ENCODE measurements at regions not wholly inside any gene's neighbourhood (a gene's known extent, or its start where the extent isn't known, plus 50 kb on each side); places are given as distances from the start of the nearest gene placed in this dataset.

GRCh38 chr18:21928925-21929324 is 188.3 kb downstream of the MIB1 start:
- no peak overlapping the region for H2AFZ ChIP-seq (ENCODE audit: low read depth)
- H3K4me1 ChIP-seq (ENCODE audit: low read depth, poor library complexity, severe bottlenecking): no peaks in the 10 kb centered on the region
- H3K79me2 ChIP-seq (ENCODE audit: insufficient read depth, low read depth): no peaks in the 10 kb centered on the region
- H3K4me3 ChIP-seq (IDR thresholded peaks at IDR 0.05; ENCODE audit: insufficient read depth, low read depth, low read length): no peak overlapping the region
- no peak overlapping the region for H3K27ac ChIP-seq
- no peaks in the 10 kb centered on the region for H3K27me3 ChIP-seq (ENCODE audit: insufficient read depth, low read depth)
- H3K9ac ChIP-seq: no peak overlapping the region
- H3K4me2 ChIP-seq: no peak overlapping the region
- no peaks in the 10 kb centered on the region for H3K36me3 ChIP-seq (ENCODE audit: insufficient read depth)
- no peaks in the 10 kb centered on the region for H4K20me1 ChIP-seq (ENCODE audit: insufficient read depth)
- TF ChIP-seq CTCF (conservative IDR thresholded peaks at IDR 0.05; ENCODE audit: low read depth, low read length): no peak

- no peak for TF ChIP-seq CTCF (conservative IDR thresholded peaks at IDR 0.05; ENCODE audit: low read depth, low read length)
- H3K4me3 ChIP-seq (IDR thresholded peaks at IDR 0.05; ENCODE audit: insufficient read depth, low read depth, low read length): no peak overlapping the region
- H3K4me2 ChIP-seq: no peak overlapping the region
- no peaks in the 10 kb centered on the region for H3K79me2 ChIP-seq (ENCODE audit: insufficient read depth, low read depth)
- no peaks in the 10 kb centered on the region for H3K36me3 ChIP-seq (ENCODE audit: insufficient read depth)
- H3K27me3 ChIP-seq (ENCODE audit: insufficient read depth, low read depth): no peaks in the 10 kb centered on the region
- no peak overlapping the region for H3K27ac ChIP-seq
- no peaks in the 10 kb centered on the region for H4K20me1 ChIP-seq (ENCODE audit: insufficient read depth)
- no peak overlapping the region for H2AFZ ChIP-seq (ENCODE audit: low read depth)
- H3K4me1 ChIP-seq (ENCODE audit: low read depth, poor library complexity, severe bottlenecking): no peaks in the 10 kb centered on the region
- no peak overlapping the region for H3K9ac ChIP-seq
Observed at GRCh38 chr18:21930177-21930576, 189.6 kb downstream of the MIB1 start.

GRCh38 chr18:21933931-21934765 is 193.6 kb downstream of the MIB1 start:
- no peaks in the 10 kb centered on the region for H4K20me1 ChIP-seq (ENCODE audit: insufficient read depth)
- H3K4me2 ChIP-seq: no peak overlapping the region
- H3K4me1 ChIP-seq (ENCODE audit: low read depth, poor library complexity, severe bottlenecking): no peaks in the 10 kb centered on the region
- no peaks in the 10 kb centered on the region for H3K36me3 ChIP-seq (ENCODE audit: insufficient read depth)
- no peak overlapping the region for H3K27ac ChIP-seq
- no peak for TF ChIP-seq CTCF (conservative IDR thresholded peaks at IDR 0.05; ENCODE audit: low read depth, low read length)
- no peak overlapping the region for H2AFZ ChIP-seq (ENCODE audit: low read depth)
- no peak overlapping the region for H3K9ac ChIP-seq
- no peak overlapping the region for H3K4me3 ChIP-seq (IDR thresholded peaks at IDR 0.05; ENCODE audit: insufficient read depth, low read depth, low read length)
- no peaks in the 10 kb centered on the region for H3K27me3 ChIP-seq (ENCODE audit: insufficient read depth, low read depth)
- H3K79me2 ChIP-seq (ENCODE audit: insufficient read depth, low read depth): no peaks in the 10 kb centered on the region

- Histone ChIP-seq H3K4me2 (no peak overlapping the region), H3K9ac (no peak overlapping the region), H3K79me2 (ENCODE audit: insufficient read depth, low read depth) (no peaks in the 10 kb centered on the region), H4K20me1 (ENCODE audit: insufficient read depth) (no peaks in the 10 kb centered on the region), H3K27me3 (ENCODE audit: insufficient read depth, low read depth) (no peaks in the 10 kb centered on the region), H3K36me3 (ENCODE audit: insufficient read depth) (no peaks in the 10 kb centered on the region), H3K4me1 (ENCODE audit: low read depth, poor library complexity, severe bottlenecking) (no peaks in the 10 kb centered on the region), H2AFZ (ENCODE audit: low read depth) (no peak overlapping the region), H3K4me3 (IDR thresholded peaks at IDR 0.05; ENCODE audit: insufficient read depth, low read depth, low read length) (no peak overlapping the region), H3K27ac (no peak overlapping the region)
- no peak for TF ChIP-seq CTCF (conservative IDR thresholded peaks at IDR 0.05; ENCODE audit: low read depth, low read length)
Observed at GRCh38 chr18:21934766-21935015, 194.1 kb downstream of the MIB1 start.
